HG03521 (cell line): ENCODE measurements at regions not wholly inside any gene's neighbourhood (a gene's known extent, or its start where the extent isn't known, plus 50 kb on each side); places are given as distances from the start of the nearest gene placed in this dataset.
"Not testable (repeated sequence)": the region's sequence is repeated elsewhere in the genome, so short reads cannot be mapped to it uniquely, and the experiment has no call there.

Experiments used
- ATAC-seq: cut with Tn5 transposase; IDR thresholded peaks from one replicate; pipeline ENCODE4 v1.9.1; 2021; ENCODE audit warnings: mild to moderate bottlenecking, moderate library complexity; ENCODE audit not compliant: unreplicated experiment

- no peak for ATAC-seq
Observed at GRCh38 chr17:56688151-56688550, 94.7 kb downstream of the NOG start.

- ATAC-seq: no peak
Observed at GRCh38 chr17:56690441-56691291, 97.2 kb downstream of the NOG start.

- no peak for ATAC-seq
Observed at GRCh38 chr17:56694825-56695224, 101.3 kb downstream of the NOG start.

GRCh38 chr17:56697190-56697589, 103.7 kb downstream of the NOG start:
- no peak for ATAC-seq

GRCh38 chr17:56699186-56699894, 105.8 kb downstream of the NOG start:
- no peak for ATAC-seq

GRCh38 chr17:56700919-56701420, 107.5 kb downstream of the NOG start:
- ATAC-seq: no peak

GRCh38 chr17:56707312-56708219, 114.1 kb downstream of the NOG start:
- ATAC-seq: no peak

- no peak for ATAC-seq
Observed at GRCh38 chr17:56708220-56708558, 114.7 kb downstream of the NOG start.

GRCh38 chr17:56708670-56709410, 115.3 kb downstream of the NOG start:
- no peak for ATAC-seq

GRCh38 chr17:56710986-56711385, 117.5 kb downstream of the NOG start:
- no peak for ATAC-seq

GRCh38 chr17:56715613-56716357, 117.9 kb downstream of the C17orf67 start:
- peak; percentile 79 for ATAC-seq

GRCh38 chr17:56717471-56717870, 116.2 kb downstream of the C17orf67 start:
- ATAC-seq: no peak

GRCh38 chr17:56718515-56718914, 115.2 kb downstream of the C17orf67 start:
- ATAC-seq: no peak

- no peak for ATAC-seq
Observed at GRCh38 chr17:56723421-56723820, 110.3 kb downstream of the C17orf67 start.

GRCh38 chr17:56724664-56725063, 109.1 kb downstream of the C17orf67 start:
- ATAC-seq: no peak

- no peak for ATAC-seq
Observed at GRCh38 chr17:56725144-56725543, 108.6 kb downstream of the C17orf67 start.

GRCh38 chr17:56727876-56728617, 105.7 kb downstream of the C17orf67 start:
- no peak for ATAC-seq

- ATAC-seq: not testable (repeated sequence)
Observed at GRCh38 chr17:56731096-56731495, 102.6 kb downstream of the C17orf67 start.

GRCh38 chr17:56733833-56734232, 99.9 kb downstream of the C17orf67 start:
- no peak for ATAC-seq
